Endodermal cell (in vitro differentiated cells): ENCODE measurements at regions not wholly inside any gene's neighbourhood (a gene's known extent, or its start where the extent isn't known, plus 50 kb on each side); places are given as distances from the start of the nearest gene placed in this dataset.

Experiments used
- DNase-seq: peaks from one replicate; pipeline ENCODE4 v3.0.0-alpha.2; 2017
- H3K27ac ChIP-seq: 2 replicates; pipeline ENCODE4 v1.5.1; 2013; ENCODE audit warnings: mild to moderate bottlenecking, low read depth, low read length, moderate library complexity
- H3K27me3 ChIP-seq: 2 replicates; pipeline ENCODE4 v1.6.1; 2013; ENCODE audit warnings: mild to moderate bottlenecking, low read length, moderate library complexity; ENCODE audit not compliant: insufficient read depth, control insufficient read depth, poor library complexity, severe bottlenecking
- H3K36me3 ChIP-seq: 2 replicates; pipeline ENCODE4 v1.7.0; 2013; ENCODE audit warnings: mild to moderate bottlenecking, low read length, moderate library complexity; ENCODE audit not compliant: control insufficient read depth, insufficient read depth
- H3K4me1 ChIP-seq: one replicate; pipeline ENCODE4 v1.7.0; 2013; ENCODE audit warnings: low read length; ENCODE audit not compliant: control insufficient read depth, insufficient read depth
- H3K4me3 ChIP-seq: 2 replicates; pipeline ENCODE4 v1.5.1; 2013; ENCODE audit warnings: mild to moderate bottlenecking, low read length, moderate library complexity
- H3K9ac ChIP-seq: 2 replicates; pipeline ENCODE4 v1.6.1; 2013; ENCODE audit warnings: mild to moderate bottlenecking, low read length, moderate library complexity; ENCODE audit not compliant: poor library complexity, severe bottlenecking; ENCODE audit errors: extremely low read depth
- H3K9me3 ChIP-seq: 2 replicates; pipeline ENCODE4 v1.6.1; 2013; ENCODE audit warnings: mild to moderate bottlenecking, low read length, moderate library complexity; ENCODE audit not compliant: control insufficient read depth
- H3K27ac Mint-ChIP-seq: 2 replicates; pipeline ENCODE4 v1.8.0; 2020; ENCODE audit warnings: mixed read lengths
- H3K27me3 Mint-ChIP-seq: 2 replicates; pipeline ENCODE4 v1.8.0; 2021; ENCODE audit warnings: mild to moderate bottlenecking, mixed read lengths; ENCODE audit not compliant: insufficient read depth
- H3K36me3 Mint-ChIP-seq: 2 replicates; pipeline ENCODE4 v1.8.0; 2020; ENCODE audit warnings: low read depth, mixed read lengths
- H3K4me1 Mint-ChIP-seq: 2 replicates; pipeline ENCODE4 v1.8.0; 2020; ENCODE audit warnings: mixed read lengths
- H3K4me3 Mint-ChIP-seq: 2 replicates; pipeline ENCODE4 v1.8.0; 2020; ENCODE audit warnings: mild to moderate bottlenecking, moderate library complexity, mixed read lengths
- H3K9me3 Mint-ChIP-seq: 2 replicates; pipeline ENCODE4 v1.8.0; 2020; ENCODE audit warnings: mild to moderate bottlenecking, mixed read lengths
- WGBS, 2 experiments: methylation state at CpG; one replicate each; pipeline versions ENCODE4 v1.1.5 to v1.1.7; 2013; ENCODE audit warnings: missing lambda C conversion rate in 2 of 2, mixed read lengths in 1 of 2; ENCODE audit not compliant: insufficient coverage in 1 of 2, insufficient read length in 1 of 2; 5-methylcytosine and 5-hydroxymethylcytosine counted together
- TF ChIP-seq, protein P1 (sequence below): fragments of 200-600 bp; sonication (generic); conservative IDR thresholded peaks from 2 replicates; pipeline ENCODE4 v1.5.0; 2021; ENCODE audit warnings: antibody characterized with exemption, mild to moderate bottlenecking

DNA sequence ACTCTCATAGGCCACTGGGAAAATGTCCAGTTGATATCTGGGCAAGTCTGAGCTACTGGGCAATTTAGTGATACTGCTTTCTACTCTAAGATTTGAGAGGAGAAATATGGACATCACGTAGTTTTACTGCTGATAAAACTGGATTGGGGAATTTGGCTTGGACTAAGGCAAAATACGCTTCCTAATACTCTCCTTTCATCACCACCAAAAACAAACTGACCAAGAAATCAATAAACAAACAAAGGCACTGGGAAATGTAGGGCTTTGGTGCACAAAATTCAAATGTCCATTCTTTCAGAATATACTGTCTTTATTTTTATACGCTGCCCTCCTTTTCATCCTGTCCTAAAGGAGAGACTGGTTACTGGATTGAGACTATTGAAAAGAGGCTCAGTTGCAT, 145.1 kb upstream of the SP8 start:
- no peaks in the 10 kb centered on the region for H3K36me3 Mint-ChIP-seq
- no peaks in the 10 kb centered on the region for H3K9me3 ChIP-seq
- 90 to 92% methylated on average over 1 to 3 of the region's 3 CpGs for whole genome bisulfite sequencing, 2 experiments

GRCh38 chr7:20932785-20933527, 146.3 kb upstream of the SP8 start:
- Mint-ChIP-seq H3K4me3 (no peak overlapping the region), H3K36me3 (no peaks in the 10 kb centered on the region), H3K9me3 (no peaks in the 10 kb centered on the region), H3K27me3 (no peaks in the 10 kb centered on the region), H3K27ac (no peak overlapping the region), H3K4me1 (peaks cover 9% of the 10 kb centered on the region)
- Histone ChIP-seq H3K27ac (no peak overlapping the region), H3K27me3 (no peaks in the 10 kb centered on the region), H3K4me3 (no peak overlapping the region), H3K9ac (no peak overlapping the region), H3K9me3 (no peaks in the 10 kb centered on the region), H3K36me3 (no peaks in the 10 kb centered on the region), H3K4me1 (no peaks in the 10 kb centered on the region)
- WGBS, 2 experiments = 87 to 95% methylated on average over 4 to 6 of the region's 7 CpGs
- TF ChIP-seq, protein P1, sequence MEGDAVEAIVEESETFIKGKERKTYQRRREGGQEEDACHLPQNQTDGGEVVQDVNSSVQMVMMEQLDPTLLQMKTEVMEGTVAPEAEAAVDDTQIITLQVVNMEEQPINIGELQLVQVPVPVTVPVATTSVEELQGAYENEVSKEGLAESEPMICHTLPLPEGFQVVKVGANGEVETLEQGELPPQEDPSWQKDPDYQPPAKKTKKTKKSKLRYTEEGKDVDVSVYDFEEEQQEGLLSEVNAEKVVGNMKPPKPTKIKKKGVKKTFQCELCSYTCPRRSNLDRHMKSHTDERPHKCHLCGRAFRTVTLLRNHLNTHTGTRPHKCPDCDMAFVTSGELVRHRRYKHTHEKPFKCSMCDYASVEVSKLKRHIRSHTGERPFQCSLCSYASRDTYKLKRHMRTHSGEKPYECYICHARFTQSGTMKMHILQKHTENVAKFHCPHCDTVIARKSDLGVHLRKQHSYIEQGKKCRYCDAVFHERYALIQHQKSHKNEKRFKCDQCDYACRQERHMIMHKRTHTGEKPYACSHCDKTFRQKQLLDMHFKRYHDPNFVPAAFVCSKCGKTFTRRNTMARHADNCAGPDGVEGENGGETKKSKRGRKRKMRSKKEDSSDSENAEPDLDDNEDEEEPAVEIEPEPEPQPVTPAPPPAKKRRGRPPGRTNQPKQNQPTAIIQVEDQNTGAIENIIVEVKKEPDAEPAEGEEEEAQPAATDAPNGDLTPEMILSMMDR = no peak
- DNase-seq = no peak

More for the DNA sequence above, 145.1 kb upstream of the SP8 start:
- no peak overlapping the region for H3K9ac ChIP-seq
- Mint-ChIP-seq H3K4me3 (no peak overlapping the region), H3K27ac (no peak overlapping the region), H3K9me3 (peaks cover 2% of the 10 kb centered on the region), H3K27me3 (no peaks in the 10 kb centered on the region), H3K4me1 (peaks cover 9% of the 10 kb centered on the region)
- H3K27me3 ChIP-seq = no peaks in the 10 kb centered on the region
- no peaks in the 10 kb centered on the region for H3K4me1 ChIP-seq
- DNase-seq = no peak
- no peaks in the 10 kb centered on the region for H3K36me3 ChIP-seq
- H3K27ac ChIP-seq = no peak overlapping the region
- TF ChIP-seq, protein P1 = no peak
- H3K4me3 ChIP-seq = no peak overlapping the region

DNA sequence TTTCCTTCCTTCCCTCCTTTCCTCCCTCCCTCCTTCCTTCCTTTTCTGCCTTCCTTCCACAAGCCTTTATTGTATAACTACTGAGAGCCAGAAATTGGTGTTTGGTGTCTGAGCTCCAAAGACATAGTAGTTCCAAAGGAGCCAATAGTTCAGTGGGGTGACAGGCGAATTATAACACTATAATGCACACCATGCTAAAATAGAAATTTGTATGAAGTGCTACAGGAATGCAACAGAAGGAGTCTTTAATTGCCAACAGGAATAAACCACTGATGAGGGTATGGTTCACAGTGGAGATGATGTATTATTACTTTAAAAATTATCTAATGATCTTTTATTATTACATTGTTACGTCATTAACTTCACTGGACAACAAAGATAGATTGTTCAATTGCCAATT, 158.8 kb upstream of the SP8 start:
- no peak overlapping the region for H3K4me3 Mint-ChIP-seq
- Histone ChIP-seq H3K9ac (no peak overlapping the region), H3K36me3 (no peaks in the 10 kb centered on the region), H3K4me1 (no peaks in the 10 kb centered on the region), H3K9me3 (no peaks in the 10 kb centered on the region), H3K27ac (no peak overlapping the region), H3K27me3 (no peaks in the 10 kb centered on the region), H3K4me3 (no peak overlapping the region)
- TF ChIP-seq, protein P1 = no peak
- H3K36me3 Mint-ChIP-seq = peaks cover 3% of the 10 kb centered on the region
- WGBS, 2 experiments = 30% methylated on average over 2 of the region's 2 CpGs; no CpG with 5 or more reads in 1 of the 2 experiments
- no peak overlapping the region for H3K27ac Mint-ChIP-seq
- peaks cover 19% of the 10 kb centered on the region for H3K9me3 Mint-ChIP-seq
- H3K27me3 Mint-ChIP-seq = no peaks in the 10 kb centered on the region
- no peaks in the 10 kb centered on the region for H3K4me1 Mint-ChIP-seq
- DNase-seq = no peak
